ENCODE measurements at regions not wholly inside any gene's neighbourhood (a gene's known extent, or its start where the extent isn't known, plus 50 kb on each side); places are given as distances from the start of the nearest gene placed in this dataset.
"Not testable (repeated sequence)": the region's sequence is repeated elsewhere in the genome, so short reads cannot be mapped to it uniquely, and the experiment has no call there.

GRCh38 chr18:22705328-22705727 is 227.8 kb upstream of the RBBP8 start:
- peak; percentile 8 for DNase-seq

DNA sequence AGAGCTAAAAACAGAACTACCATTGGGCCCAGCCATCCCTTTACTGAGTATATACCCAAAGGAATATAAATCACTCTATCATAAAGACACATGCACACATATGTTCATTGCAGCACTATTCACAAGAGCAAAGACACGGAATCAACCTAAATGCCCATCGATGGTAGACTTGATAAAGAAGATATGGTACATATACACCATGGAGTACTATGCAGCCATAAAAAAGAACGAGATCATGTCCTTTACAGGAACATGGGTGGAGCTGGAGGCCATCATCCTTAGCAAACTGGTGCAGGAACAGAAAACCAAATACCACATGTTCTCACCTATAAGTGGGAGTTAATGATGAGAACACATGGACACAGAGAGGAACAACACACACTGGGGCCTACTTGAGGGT is 227.1 kb upstream of the RBBP8 start:
- DNase-seq = not testable (repeated sequence)

DNA sequence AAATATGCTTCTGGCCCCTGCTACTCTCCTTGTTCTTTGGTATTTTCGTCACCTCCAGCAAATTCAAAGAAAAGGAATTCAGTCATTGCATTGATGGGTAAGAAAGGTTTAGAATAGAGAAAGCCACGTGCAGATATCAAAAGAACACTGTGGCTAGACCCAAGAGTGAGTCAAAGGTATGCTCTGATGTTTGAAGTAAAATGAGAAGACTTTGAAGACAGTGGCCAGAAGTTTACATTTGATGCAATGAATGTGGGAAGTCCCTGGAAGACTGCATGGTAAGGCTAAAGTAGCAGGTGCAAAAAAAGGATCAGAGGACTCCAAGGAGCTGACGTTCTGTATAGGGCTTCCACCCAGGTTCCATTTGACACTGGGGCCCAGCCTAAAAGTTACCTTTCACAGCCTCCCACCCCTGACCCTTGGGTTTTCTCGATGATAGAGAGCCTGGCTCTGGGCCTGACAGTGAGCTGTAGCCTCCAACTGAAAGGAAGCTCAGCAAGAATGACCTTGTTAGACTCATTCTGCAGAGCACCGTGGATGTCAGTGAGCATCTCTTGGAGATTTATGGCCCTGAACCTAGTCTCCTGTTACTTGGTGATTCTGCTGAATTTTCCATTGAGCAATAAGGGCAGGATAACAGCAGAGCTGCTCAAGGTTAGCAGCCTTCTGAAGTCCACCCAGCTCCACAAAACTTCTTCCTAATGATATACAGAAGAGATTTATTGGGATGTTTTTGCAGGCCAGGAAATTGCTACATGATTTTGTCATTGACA is 223.7 kb upstream of the RBBP8 start:
- no peak for DNase-seq

GRCh38 chr18:22710673-22711191 is 222.4 kb upstream of the RBBP8 start:
- DNase-seq = no peak

DNA sequence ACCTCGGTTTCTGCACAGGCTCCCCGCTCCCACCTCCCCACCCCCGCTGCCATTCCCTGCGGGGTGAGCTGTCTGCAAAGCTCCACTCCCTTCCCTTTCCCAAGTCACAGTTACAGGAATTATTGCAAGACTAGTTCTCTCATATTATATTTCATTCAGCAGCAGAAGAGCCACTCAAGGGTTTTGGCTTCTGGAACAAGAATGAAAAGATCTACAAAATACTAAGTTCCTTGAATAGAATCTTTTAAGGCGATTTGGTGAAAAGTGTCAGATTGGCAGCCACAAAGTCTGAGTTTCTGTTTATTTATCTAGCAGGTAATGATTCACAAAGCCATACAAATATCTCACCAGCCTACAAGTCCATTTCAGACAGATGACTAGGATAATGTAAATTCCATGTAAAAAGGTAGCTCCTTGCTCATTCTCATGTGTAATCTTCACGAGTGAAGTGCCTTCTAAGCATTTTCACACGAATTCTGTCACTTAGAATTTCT is 221.9 kb upstream of the RBBP8 start:
- no peak for DNase-seq

DNA sequence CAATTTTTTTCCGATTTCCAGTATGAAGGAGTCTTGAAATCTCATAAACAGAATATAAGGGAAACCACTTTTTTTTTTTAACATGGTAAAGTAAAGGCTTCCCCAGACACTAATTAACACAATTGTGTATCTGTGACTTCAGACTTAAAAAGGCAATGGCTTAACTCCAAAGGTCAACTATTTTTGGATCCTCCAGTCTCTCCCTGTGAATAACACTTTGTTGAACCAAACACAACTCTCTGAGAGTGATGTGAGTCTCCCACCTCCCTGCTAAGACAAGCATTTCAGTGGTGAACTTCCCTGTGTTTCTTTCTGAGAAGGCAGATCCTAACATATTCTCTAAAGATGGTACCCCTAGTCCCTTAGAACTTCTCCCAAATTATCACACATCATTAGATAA is 219.6 kb upstream of the RBBP8 start:
- no peak for DNase-seq

GRCh38 chr18:22717536-22717935 is 215.6 kb upstream of the RBBP8 start:
- not testable (repeated sequence) for DNase-seq

DNA sequence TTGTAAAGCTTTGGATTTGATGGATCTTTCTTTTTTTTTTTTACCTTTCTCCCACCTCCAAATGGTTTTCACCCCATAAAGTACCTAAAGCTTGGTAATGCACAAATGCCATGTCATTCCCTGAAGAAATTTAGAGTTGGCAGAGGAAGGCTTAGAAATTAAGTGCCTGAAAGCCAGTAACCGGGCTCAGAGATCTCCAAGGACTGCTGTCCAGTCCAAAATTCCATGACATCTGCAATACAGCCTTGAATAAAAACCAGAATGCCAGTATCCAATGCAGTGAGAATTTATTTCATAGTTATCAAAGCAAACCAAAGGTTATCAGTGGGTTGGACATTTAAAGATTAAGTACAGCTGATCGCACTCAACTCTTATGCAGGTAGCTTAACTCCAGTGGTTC is 209.9 kb upstream of the RBBP8 start:
- DNase-seq = no peak

DNA sequence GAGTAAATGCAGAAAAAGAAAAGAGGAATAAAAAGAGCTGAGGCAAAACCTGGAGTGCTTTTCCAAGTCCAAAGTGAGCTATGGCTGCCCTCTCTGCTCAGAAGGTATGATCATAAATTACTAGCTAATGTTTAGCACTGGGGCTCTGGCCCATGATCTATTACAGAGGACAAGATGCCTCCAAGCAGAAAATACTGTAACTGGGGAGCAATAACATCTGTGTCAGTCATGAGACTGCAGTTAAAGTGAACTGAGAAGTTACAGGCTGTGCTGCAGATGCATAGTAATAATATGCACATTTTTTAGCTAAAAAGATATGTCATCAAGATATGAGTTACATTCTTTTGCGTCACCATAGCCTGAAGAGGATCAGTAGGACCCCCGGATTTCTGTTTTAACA is 209.4 kb upstream of the RBBP8 start:
- DNase-seq = no peak

DNA sequence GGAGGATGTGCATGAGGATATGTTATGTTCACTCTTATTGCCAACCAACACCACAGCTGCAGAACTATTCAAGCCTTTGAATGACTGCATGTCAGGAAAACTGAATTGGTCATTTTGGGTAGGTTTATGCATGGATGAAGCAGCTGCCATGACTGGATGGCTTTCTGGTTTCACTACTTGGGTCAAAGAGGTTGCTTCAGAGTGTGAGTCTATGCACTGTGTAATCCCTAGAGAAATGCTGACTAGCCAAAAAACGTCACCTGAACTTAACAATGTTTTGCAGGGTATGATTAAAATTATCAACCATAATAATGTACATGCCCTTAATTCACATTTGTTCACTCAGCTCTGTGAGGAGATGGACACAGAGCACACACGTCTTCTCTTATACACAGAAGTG is 206.7 kb upstream of the RBBP8 start:
- no peak for DNase-seq

DNA sequence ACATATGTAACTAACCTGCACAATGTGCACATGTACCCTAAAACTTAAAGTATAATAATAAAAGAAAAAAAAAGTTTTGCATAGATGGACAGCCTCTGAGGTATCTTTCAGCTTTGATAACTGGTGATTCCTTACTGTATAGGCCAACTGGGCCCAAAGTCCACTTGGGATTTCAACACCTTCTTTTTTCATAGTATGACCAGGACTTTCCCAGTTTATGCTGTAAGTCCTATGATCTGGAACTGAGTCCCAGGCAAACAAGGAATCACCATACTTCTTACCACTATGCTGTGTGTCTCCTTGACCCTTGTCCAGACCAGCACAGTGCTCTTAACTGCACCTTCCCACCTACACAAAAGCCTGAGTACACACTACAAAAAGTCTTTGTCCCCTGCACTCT is 205.1 kb upstream of the RBBP8 start:
- DNase-seq = no peak

GRCh38 chr18:22728481-22729105 is 204.5 kb upstream of the RBBP8 start:
- no peak for DNase-seq

- DNase-seq = no peak
Observed at GRCh38 chr18:22731398-22731797, 201.7 kb upstream of the RBBP8 start.

GRCh38 chr18:22734105-22734661 is 198.9 kb upstream of the RBBP8 start:
- DNase-seq = no peak

DNA sequence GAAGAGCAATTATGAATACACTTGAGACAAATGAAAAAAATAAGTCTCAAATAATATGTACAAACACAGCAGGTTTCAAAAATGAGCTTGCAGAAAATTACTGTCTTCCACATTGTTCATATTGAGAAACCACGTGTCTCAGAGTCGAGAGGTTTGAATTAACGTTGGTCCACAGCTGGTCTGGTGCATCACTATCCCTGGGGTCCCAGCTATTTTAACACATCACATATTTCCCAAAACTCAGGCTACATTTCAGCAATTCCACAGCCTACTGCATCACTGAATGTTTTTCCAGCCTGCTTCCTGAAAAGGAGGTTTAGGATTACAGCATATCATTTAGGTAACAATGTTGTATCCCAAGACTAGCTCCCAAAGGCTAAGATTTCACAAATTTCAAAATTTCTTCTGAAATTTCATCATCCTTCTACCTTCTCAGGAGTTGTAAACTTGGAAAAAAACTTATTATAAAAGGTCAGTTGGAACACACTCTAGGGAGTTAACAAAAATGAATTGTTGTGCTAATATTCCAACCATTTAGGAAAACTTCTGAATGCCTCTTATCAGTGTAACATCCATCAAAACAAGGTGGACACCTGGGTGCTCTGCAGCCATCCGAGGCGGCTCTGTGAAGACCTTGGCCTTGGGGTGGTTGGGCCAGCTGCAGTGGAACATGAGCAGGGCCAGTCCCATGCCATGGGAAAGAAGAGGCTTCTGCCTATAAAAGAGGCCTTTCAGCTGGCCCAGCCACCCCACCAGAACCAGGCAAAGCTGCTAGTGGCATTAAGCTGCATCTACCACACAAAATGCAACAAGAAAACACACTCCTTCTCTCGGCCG is 198.1 kb upstream of the RBBP8 start:
- no peak for DNase-seq

- DNase-seq = no peak
Observed at GRCh38 chr18:22737054-22737453, 196.1 kb upstream of the RBBP8 start.

DNA sequence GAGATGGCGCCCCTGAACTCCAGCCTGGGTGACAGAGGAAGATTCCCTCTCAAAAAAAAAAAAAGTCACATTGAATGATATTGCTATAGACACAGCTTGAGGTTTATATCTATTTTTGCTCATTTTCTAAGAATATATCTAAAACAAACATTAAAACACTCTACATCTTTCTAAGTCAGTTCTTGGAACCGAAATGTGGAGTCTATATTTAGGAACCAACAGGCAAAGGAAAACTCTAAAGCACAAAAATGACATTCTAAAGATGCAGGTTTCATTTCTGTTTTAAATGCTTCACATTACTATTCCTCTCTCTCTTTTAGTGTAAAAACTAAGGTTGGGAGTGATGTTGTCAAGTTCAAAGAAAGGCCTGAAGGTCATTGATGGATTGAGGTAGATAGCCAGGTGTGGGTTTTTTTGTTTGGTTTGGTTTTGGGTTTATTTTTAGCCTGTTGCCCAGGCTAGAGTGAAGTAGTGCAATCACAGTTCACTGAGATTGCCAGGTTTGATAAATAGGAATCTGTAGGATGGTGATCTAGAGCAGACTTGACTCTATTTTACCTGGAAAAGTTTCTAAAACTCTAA is 194.0 kb upstream of the RBBP8 start:
- no peak for DNase-seq

GRCh38 chr18:22739789-22740188 is 193.3 kb upstream of the RBBP8 start:
- no peak for DNase-seq

DNA sequence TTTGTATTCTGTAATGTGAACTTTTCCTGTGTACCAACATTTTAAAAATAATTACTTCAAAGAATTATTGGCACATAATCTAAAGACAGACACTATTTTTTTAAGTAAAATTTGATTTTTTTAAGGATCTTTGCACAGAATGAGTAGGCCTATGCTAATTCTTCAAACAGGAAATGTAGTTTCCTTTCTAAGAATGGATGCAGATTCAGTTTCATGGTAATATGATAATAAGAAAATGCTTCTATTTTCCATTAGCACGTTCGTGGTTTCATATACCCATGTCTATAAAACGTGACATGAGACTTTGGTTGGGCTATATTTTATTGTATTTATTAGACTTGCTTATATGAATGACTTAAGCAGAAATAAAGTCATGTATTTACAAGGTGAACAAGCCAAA is 191.8 kb upstream of the RBBP8 start:
- DNase-seq = no peak

DNA sequence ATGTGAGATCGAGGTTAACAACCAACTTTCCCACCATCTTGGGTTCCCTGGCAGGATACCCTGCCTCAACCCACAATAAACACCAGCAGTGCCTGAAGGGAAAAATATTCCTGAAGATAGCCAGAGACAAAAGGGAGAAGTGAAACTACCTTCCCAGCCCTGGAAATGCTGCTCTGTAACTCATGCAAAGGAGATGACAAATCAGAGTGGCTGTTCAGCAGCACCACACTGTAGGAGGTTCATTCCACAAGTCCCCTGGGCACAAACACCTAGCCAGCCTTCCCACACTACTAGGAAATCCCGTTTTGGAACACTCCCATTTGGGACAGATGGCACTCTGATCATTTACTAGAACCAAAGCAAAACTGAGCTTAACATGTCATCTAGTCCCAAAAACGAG is 190.7 kb upstream of the RBBP8 start:
- no peak for DNase-seq

- no peak for DNase-seq
Observed at GRCh38 chr18:22745966-22746365, 187.2 kb upstream of the RBBP8 start.

DNA sequence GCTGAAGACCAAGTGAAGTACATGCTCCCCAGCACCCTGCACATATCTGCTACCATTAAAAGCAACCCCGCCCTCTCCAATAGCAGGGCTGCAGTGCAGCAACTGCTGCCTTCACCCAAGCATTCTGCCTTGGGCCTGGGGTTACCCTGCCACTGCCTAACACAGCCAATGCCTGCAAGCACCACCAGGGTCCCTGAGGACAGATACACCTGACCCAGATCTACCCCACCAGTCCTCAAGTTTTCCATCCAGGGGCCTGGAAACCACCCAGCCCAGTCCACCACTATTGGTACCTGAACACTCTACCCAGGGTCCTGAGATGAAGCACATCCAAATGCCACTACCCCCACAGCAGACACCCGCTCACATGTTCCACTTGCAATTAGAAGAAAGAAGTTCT is 181.1 kb upstream of the RBBP8 start:
- DNase-seq = no peak
